MM.1S (cell line): ENCODE measurements at regions not wholly inside any gene's neighbourhood (a gene's known extent, or its start where the extent isn't known, plus 50 kb on each side); places are given as distances from the start of the nearest gene placed in this dataset.

Experiments
- EZH2 ChIP-seq: fragments of 300-600 bp; sonication (generic); optimal IDR thresholded peaks from 2 replicates; pipeline ENCODE3; 2017; ENCODE audit warnings: low read depth, mild to moderate bottlenecking, antibody characterized with exemption, low read length, mixed read lengths
- EZH2phosphoT487 ChIP-seq: fragments of 300-600 bp; sonication (generic); IDR thresholded peaks from 2 replicates; pipeline ENCODE4 v1.6.1; 2018; ENCODE audit warnings: antibody characterized with exemption, low read length
- TF ChIP-seq, protein P1 (sequence below): fragments of 300-600 bp; sonication (generic); IDR thresholded peaks from 2 replicates; pipeline ENCODE4 v1.5.1; 2016; ENCODE audit warnings: antibody characterized with exemption, low read length, mixed read lengths

DNA sequence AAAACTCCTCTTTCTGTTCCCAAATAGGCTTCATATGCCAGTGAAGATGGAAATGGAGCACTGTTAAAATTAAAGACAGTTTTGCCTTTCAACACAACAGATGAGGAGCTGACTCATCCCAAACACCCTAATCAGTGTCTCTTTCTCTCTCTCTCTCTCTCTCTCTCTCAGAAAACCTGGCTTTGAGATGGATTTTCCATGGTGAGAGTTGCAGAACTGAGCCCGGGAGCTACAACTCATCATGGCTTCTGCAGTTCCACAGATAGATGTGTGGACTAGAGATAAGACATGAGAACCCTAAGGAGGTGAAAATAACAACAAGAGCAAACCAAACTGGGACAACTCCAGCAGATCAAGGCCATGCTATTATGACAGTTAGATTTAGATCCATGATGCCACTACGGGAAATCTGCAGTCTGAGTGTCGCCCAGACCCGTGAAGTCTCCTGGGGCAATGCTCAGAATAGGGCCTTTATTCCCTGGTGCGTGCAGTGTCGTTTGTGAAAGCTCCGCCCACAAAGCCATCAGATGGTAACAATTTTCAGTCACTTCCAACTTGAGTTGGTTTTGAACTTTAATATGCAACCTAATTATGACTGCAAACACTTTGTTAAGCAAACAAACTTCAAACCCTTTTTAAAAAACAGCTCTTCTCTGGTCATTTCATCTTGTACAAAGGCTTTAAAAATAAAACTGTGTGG, 338.2 kb upstream of the PREP start:
- TF ChIP-seq, protein P1, sequence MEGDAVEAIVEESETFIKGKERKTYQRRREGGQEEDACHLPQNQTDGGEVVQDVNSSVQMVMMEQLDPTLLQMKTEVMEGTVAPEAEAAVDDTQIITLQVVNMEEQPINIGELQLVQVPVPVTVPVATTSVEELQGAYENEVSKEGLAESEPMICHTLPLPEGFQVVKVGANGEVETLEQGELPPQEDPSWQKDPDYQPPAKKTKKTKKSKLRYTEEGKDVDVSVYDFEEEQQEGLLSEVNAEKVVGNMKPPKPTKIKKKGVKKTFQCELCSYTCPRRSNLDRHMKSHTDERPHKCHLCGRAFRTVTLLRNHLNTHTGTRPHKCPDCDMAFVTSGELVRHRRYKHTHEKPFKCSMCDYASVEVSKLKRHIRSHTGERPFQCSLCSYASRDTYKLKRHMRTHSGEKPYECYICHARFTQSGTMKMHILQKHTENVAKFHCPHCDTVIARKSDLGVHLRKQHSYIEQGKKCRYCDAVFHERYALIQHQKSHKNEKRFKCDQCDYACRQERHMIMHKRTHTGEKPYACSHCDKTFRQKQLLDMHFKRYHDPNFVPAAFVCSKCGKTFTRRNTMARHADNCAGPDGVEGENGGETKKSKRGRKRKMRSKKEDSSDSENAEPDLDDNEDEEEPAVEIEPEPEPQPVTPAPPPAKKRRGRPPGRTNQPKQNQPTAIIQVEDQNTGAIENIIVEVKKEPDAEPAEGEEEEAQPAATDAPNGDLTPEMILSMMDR: no peak
- TF ChIP-seq EZH2phosphoT487 (no peak), EZH2 (no peak)
